HCT116 (cell line): ENCODE measurements at regions not wholly inside any gene's neighbourhood (a gene's known extent, or its start where the extent isn't known, plus 50 kb on each side); places are given as distances from the start of the nearest gene placed in this dataset.

Source experiments
- ATAC-seq: fragments of 200-7000 bp; cut with Tn5 transposase; 2 replicates; pipeline ENCODE4 v1.9.1; 2020; ENCODE audit warnings: mild to moderate bottlenecking, moderate library complexity
- BruUV-seq: library from RNA; stranded (reverse); fragments of 400-500 nt; replicated peaks from 2 replicates; lab custom pipeline; 2021; lab: Mats Ljungman, UMichigan
- CTCF ChIA-PET: fragments of 300-600 bp; sonication (Branson Sonifier 250); formaldehyde crosslinking; loops from one replicate; lab custom pipeline; 2021; ENCODE audit warnings: antibody characterized with exemption; lab: Charles Lee
- POLR2A ChIA-PET: fragments of 300-600, 350-600 bp; sonication (Branson Sonifier 250); formaldehyde crosslinking; loops from one replicate; lab custom pipeline; 2021; ENCODE audit warnings: antibody characterized with exemption; lab: Charles Lee
- RAD21 ChIA-PET, 2 experiments: fragments of 300-600 bp; sonication (Branson Sonifier 250); formaldehyde crosslinking; loops; one replicate each; lab custom pipeline; 2023; ENCODE audit warnings: low total read pairs in 2 of 2; ENCODE audit not compliant: uncharacterized antibody in 2 of 2, unreplicated experiment in 2 of 2, low non-redundant PET in 1 of 2; lab: Charles Lee
- DNase-seq: peaks from one replicate; pipeline ENCODE4 v3.0.0-alpha.2; 2010; ENCODE audit warnings: low read depth, low spot score
- H2AFZ ChIP-seq: fragments of 200-600 bp; shearing (Covaris generic), sonication (generic); 2 replicates; pipeline ENCODE4 v1.6.1; 2017; ENCODE audit warnings: low read depth, mixed run types, mixed read lengths, antibody characterized with exemption, low read length; ENCODE audit not compliant: poor library complexity, severe bottlenecking
- H3K27ac ChIP-seq: 2 replicates; pipeline ENCODE4 v1.5.1; 2012; ENCODE audit warnings: low read depth, low read length
- H3K27me3 ChIP-seq: fragments of 200-600 bp; sonication (generic); 2 replicates; pipeline ENCODE4 v1.6.1; 2016; ENCODE audit warnings: mixed run types, low read length, mixed read lengths; ENCODE audit not compliant: insufficient read depth
- H3K36me3 ChIP-seq, 2 experiments: fragments of 200-500 bp in 1 of 2; fragments of 200-600 bp in 1 of 2; sonication (Bioruptor generic) in 1 of 2; sonication (generic) in 1 of 2; 2 replicates each; pipeline versions ENCODE4 v1.5.1 to v1.6.1; 2014 to 2016; ENCODE audit warnings: low read length in 2 of 2, inconsistent platforms in 1 of 2, mixed read lengths in 1 of 2, mixed run types in 1 of 2; ENCODE audit not compliant: insufficient read depth in 2 of 2, control insufficient read depth in 1 of 2
- H3K4me1 ChIP-seq, 2 experiments: fragments of 200-600 bp in 1 of 2; sonication (generic) in 1 of 2; 2 replicates each; pipeline versions ENCODE4 v1.5.1 to v1.6.1; 2012 to 2017; ENCODE audit warnings: low read length in 2 of 2, inconsistent platforms in 1 of 2, mild to moderate bottlenecking in 1 of 2, mixed read lengths in 1 of 2, mixed run types in 1 of 2, moderate library complexity in 1 of 2; ENCODE audit not compliant: insufficient read depth in 2 of 2, control insufficient read depth in 1 of 2
- H3K4me2 ChIP-seq: fragments of 200-600 bp; sonication (generic); 2 replicates; pipeline ENCODE4 v1.6.1; 2017; ENCODE audit warnings: mixed run types, low read length, mixed read lengths
- H3K4me3 ChIP-seq, 2 experiments: fragments of 200-600 bp in 1 of 2; sonication (generic) in 1 of 2; replicated peaks in 1 of 2; 2 replicates each; pipeline ENCODE4 v1.5.1; 2011 to 2016; ENCODE audit warnings: low read length in 2 of 2, control low read depth in 1 of 2, low read depth in 1 of 2, mild to moderate bottlenecking in 1 of 2, mixed read lengths in 1 of 2, mixed run types in 1 of 2
- H3K79me2 ChIP-seq: fragments of 200-600 bp; sonication (generic); 2 replicates; pipeline ENCODE4 v1.6.1; 2017; ENCODE audit warnings: mild to moderate bottlenecking, mixed run types, low read length, moderate library complexity, mixed read lengths; ENCODE audit not compliant: insufficient read depth
- H3K9ac ChIP-seq: fragments of 200-600 bp; sonication (generic); 2 replicates; pipeline ENCODE4 v1.6.1; 2016; ENCODE audit warnings: low read length, mixed read lengths
- H3K9me2 ChIP-seq: fragments of 200-600 bp; sonication (generic), shearing (Covaris generic); 2 replicates; pipeline ENCODE4 v1.6.1; 2017; ENCODE audit warnings: mixed run types, mild to moderate bottlenecking, moderate library complexity; ENCODE audit not compliant: insufficient read depth
- H3K9me3 ChIP-seq, 2 experiments: fragments of 200-500 bp in 1 of 2; fragments of 200-600 bp in 1 of 2; sonication (Bioruptor generic) in 1 of 2; sonication (generic) in 1 of 2; 2 replicates each; pipeline ENCODE4 v1.6.1; 2014 to 2017; ENCODE audit warnings: low read length in 2 of 2, mixed read lengths in 2 of 2, inconsistent platforms in 1 of 2, low read depth in 1 of 2, mild to moderate bottlenecking in 1 of 2, mixed run types in 1 of 2, moderate library complexity in 1 of 2; ENCODE audit not compliant: control insufficient read depth in 1 of 2, insufficient read depth in 1 of 2
- H4K20me1 ChIP-seq: fragments of 200-600 bp; sonication (generic), shearing (Covaris generic); 2 replicates; pipeline ENCODE4 v1.6.1; 2017; ENCODE audit warnings: mixed run types, mild to moderate bottlenecking, moderate library complexity; ENCODE audit not compliant: insufficient read depth
- ATF3 ChIP-seq: IDR thresholded peaks from 2 replicates; pipeline ENCODE4 v1.6.1; 2012
- CBX3 ChIP-seq: IDR thresholded peaks from 2 replicates; pipeline ENCODE4 v1.6.1; 2012; ENCODE audit warnings: low read depth
- CTCF ChIP-seq, 3 experiments: fragments of 200-600 bp in 1 of 3; sonication (generic) in 1 of 3; IDR thresholded peaks in 2 of 3; conservative IDR thresholded peaks in 1 of 3; 2 replicates each; pipeline ENCODE4 v1.5.1; 2012 to 2017; ENCODE audit warnings: low read depth in 2 of 3, low read length in 2 of 3, antibody characterized with exemption in 1 of 3, borderline replicate concordance in 1 of 3, control low read depth in 1 of 3, mild to moderate bottlenecking in 1 of 3, mixed read lengths in 1 of 3, mixed run types in 1 of 3, moderate library complexity in 1 of 3; ENCODE audit not compliant: insufficient read depth in 1 of 3
- EGR1 ChIP-seq: IDR thresholded peaks from 2 replicates; pipeline ENCODE4 v1.6.1; 2012; ENCODE audit warnings: low read depth
- EZH2 ChIP-seq: fragments of 200-600 bp; sonication (generic); IDR thresholded peaks from 2 replicates; pipeline ENCODE4 v1.6.1; 2017; ENCODE audit warnings: antibody characterized with exemption, mixed run types
- EZH2phosphoT487 ChIP-seq: fragments of 200-600 bp; IDR thresholded peaks from 2 replicates; pipeline ENCODE4 v1.6.1; 2018; ENCODE audit warnings: antibody characterized with exemption, borderline replicate concordance
- JUND ChIP-seq: IDR thresholded peaks from 2 replicates; pipeline ENCODE4 v1.6.1; 2012
- POLR2A ChIP-seq: IDR thresholded peaks from 2 replicates; pipeline ENCODE4 v1.7.0; 2011; ENCODE audit warnings: borderline replicate concordance; ENCODE audit not compliant: insufficient read depth, insufficient read length; ENCODE audit errors: extremely low read depth
- POLR2AphosphoS5 ChIP-seq: IDR thresholded peaks from 2 replicates; pipeline ENCODE4 v1.6.1; 2011; ENCODE audit warnings: mild to moderate bottlenecking, low read depth, low read length, moderate library complexity
- RAD21 ChIP-seq: IDR thresholded peaks from 2 replicates; pipeline ENCODE4 v1.6.1; 2012; ENCODE audit warnings: low read depth, mild to moderate bottlenecking
- REST ChIP-seq: IDR thresholded peaks from 2 replicates; pipeline ENCODE4 v1.6.1; 2012; ENCODE audit warnings: low read depth
- SIN3A ChIP-seq: IDR thresholded peaks from 2 replicates; pipeline ENCODE4 v1.6.1; 2012; ENCODE audit warnings: low read depth
- SP1 ChIP-seq: IDR thresholded peaks from 2 replicates; pipeline ENCODE4 v1.6.1; 2012; ENCODE audit warnings: low read depth
- SRF ChIP-seq: IDR thresholded peaks from 2 replicates; pipeline ENCODE4 v1.6.1; 2012; ENCODE audit warnings: low read depth
- TCF7L2 ChIP-seq: IDR thresholded peaks from 2 replicates; pipeline ENCODE4 v1.7.0; 2011; ENCODE audit warnings: borderline replicate concordance, inconsistent platforms; ENCODE audit not compliant: insufficient read depth, insufficient read length; ENCODE audit errors: extremely low read depth
- YY1 ChIP-seq: IDR thresholded peaks from 2 replicates; pipeline ENCODE4 v1.6.1; 2011; ENCODE audit warnings: low read length, low read depth, moderate library complexity, mild to moderate bottlenecking; ENCODE audit not compliant: insufficient replicate concordance; ENCODE audit errors: extremely low read depth
- ZFX ChIP-seq: fragments of 450-650 bp; IDR thresholded peaks from 2 replicates; pipeline ENCODE4 v1.6.1; 2017
- ZNF274 ChIP-seq: fragments of 200-500 bp; sonication (Bioruptor generic); IDR thresholded peaks from 2 replicates; pipeline ENCODE4 v1.6.1; 2014; ENCODE audit warnings: mild to moderate bottlenecking, low read depth, low read length, inconsistent platforms
- intact Hi-C: fragments of 100-400 bp; cut with micrococcal nuclease; formaldehyde crosslinking; loops from 2 replicates; pipeline ENCODE4 v1.10.0; 2022
- TF ChIP-seq, protein P1 (sequence below): IDR thresholded peaks from 2 replicates; pipeline ENCODE4 v1.6.1; 2011; ENCODE audit warnings: mild to moderate bottlenecking, low read length, moderate library complexity; ENCODE audit not compliant: insufficient replicate concordance; ENCODE audit errors: extremely low read depth
- TF ChIP-seq, protein P2 (sequence below): IDR thresholded peaks from 2 replicates; pipeline ENCODE4 v1.6.1; 2012

GRCh38 chr3:130811557-130811956, 64.9 kb upstream of the PIK3R4 start:
- POLR2A ChIA-PET: no interaction called here
- CTCF ChIA-PET: interaction anchor here (1.4 kb wide), 1 partner anchor 82 kb away, joined by 3 read pairs; the partner anchor contains the start of gene ATP2C1
- DNase-seq: no peak

More at GRCh38 chr3:130811557-130811956, 64.9 kb upstream of the PIK3R4 start:
- Histone ChIP-seq H3K4me2 (no peak overlapping the region), H3K4me1 (no peaks in the 10 kb centered on the region), H3K79me2 (no peaks in the 10 kb centered on the region), H3K9ac (no peak overlapping the region), H3K4me3 (no peak overlapping the region), H3K9me3 (no peaks in the 10 kb centered on the region), H3K9me2 (no peaks in the 10 kb centered on the region), H3K36me3 (no peaks in the 10 kb centered on the region), H4K20me1 (no peaks in the 10 kb centered on the region), H3K27ac (no peak overlapping the region), H3K27me3 (no peaks in the 10 kb centered on the region), H2AFZ (no peak overlapping the region)
- BruUV-seq: no TSS peak
- intact Hi-C loops: no loop called here
- no peak for ATAC-seq
- RAD21 ChIA-PET: no interaction called here
- TF ChIP-seq EGR1 (no peak), CTCF (IDR thresholded peaks at IDR 0.05 in 2 of 3, conservative IDR thresholded peaks at IDR 0.05 in 1 of 3; ENCODE audit: borderline replicate concordance in 1 of 3, insufficient read depth in 1 of 3, low read depth in 2 of 3, low read length in 2 of 3) (no peak), SIN3A (no peak), ZNF274 (no peak), RAD21 (no peak), POLR2AphosphoS5 (no peak), EZH2 (no peak), POLR2A (no peak), EZH2phosphoT487 (no peak), JUND (no peak), ATF3 (no peak), SP1 (no peak), CBX3 (no peak), REST (no peak), TCF7L2 (no peak), SRF (no peak), ZFX (no peak), YY1 (no peak)
- TF ChIP-seq, protein P1, sequence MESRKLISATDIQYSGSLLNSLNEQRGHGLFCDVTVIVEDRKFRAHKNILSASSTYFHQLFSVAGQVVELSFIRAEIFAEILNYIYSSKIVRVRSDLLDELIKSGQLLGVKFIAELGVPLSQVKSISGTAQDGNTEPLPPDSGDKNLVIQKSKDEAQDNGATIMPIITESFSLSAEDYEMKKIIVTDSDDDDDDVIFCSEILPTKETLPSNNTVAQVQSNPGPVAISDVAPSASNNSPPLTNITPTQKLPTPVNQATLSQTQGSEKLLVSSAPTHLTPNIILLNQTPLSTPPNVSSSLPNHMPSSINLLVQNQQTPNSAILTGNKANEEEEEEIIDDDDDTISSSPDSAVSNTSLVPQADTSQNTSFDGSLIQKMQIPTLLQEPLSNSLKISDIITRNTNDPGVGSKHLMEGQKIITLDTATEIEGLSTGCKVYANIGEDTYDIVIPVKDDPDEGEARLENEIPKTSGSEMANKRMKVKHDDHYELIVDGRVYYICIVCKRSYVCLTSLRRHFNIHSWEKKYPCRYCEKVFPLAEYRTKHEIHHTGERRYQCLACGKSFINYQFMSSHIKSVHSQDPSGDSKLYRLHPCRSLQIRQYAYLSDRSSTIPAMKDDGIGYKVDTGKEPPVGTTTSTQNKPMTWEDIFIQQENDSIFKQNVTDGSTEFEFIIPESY: no peak
- TF ChIP-seq, protein P2, sequence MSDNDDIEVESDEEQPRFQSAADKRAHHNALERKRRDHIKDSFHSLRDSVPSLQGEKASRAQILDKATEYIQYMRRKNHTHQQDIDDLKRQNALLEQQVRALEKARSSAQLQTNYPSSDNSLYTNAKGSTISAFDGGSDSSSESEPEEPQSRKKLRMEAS: no peak
